Neural crest cell (in vitro differentiated cells): ENCODE measurements at regions not wholly inside any gene's neighbourhood (a gene's known extent, or its start where the extent isn't known, plus 50 kb on each side); places are given as distances from the start of the nearest gene placed in this dataset.
"Not testable (repeated sequence)": the region's sequence is repeated elsewhere in the genome, so short reads cannot be mapped to it uniquely, and the experiment has no call there.

Experiments used
- DNase-seq: peaks from one replicate; pipeline ENCODE4 v3.0.0; 2021; ENCODE audit warnings: low read depth, mixed read lengths, low spot score
- H3K27ac Mint-ChIP-seq: one replicate; pipeline ENCODE4 v1.8.0; 2021; ENCODE audit warnings: mild to moderate bottlenecking, mixed read lengths; ENCODE audit not compliant: unreplicated experiment
- H3K27me3 Mint-ChIP-seq: 2 replicates; pipeline ENCODE4 v1.8.0; 2021; ENCODE audit warnings: low read depth, mild to moderate bottlenecking, mixed read lengths
- H3K36me3 Mint-ChIP-seq: 2 replicates; pipeline ENCODE4 v1.8.0; 2021; ENCODE audit warnings: low read depth, mild to moderate bottlenecking, mixed read lengths
- H3K4me1 Mint-ChIP-seq: 2 replicates; pipeline ENCODE4 v1.8.0; 2021; ENCODE audit warnings: mixed read lengths
- H3K4me3 Mint-ChIP-seq: one replicate; pipeline ENCODE4 v1.8.0; 2021; ENCODE audit warnings: mild to moderate bottlenecking, mixed read lengths
- H3K9me3 Mint-ChIP-seq: 2 replicates; pipeline ENCODE4 v1.8.0; 2021; ENCODE audit warnings: mixed read lengths
- CTCF ChIP-seq: fragments of 200-600 bp; sonication (generic); conservative IDR thresholded peaks from 2 replicates; pipeline ENCODE4 v1.5.0; 2021; ENCODE audit warnings: antibody characterized with exemption, mild to moderate bottlenecking

DNA sequence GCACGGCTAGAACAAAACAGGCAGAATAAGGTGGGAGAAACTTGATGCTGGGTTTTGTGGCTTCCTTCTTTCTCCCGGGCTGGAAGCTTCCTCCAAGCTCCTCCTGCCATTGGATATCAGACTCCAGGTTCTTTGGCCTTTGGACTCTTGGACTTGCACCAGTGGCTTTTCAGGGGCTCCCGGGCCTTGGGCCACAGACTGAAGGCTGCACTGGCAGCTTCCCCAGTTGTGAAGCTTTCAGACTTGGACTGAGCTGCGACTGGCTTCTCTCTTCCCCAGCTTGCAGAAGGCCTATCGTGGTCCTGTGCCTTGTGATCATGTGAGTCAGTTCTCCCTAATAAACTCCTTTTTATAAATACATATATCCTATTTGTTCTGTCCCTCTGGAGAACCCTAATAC is 364.4 kb downstream of the DNAH5 start:
- DNase-seq: no peak
- H3K9me3 Mint-ChIP-seq: no peaks in the 10 kb centered on the region
- no peak overlapping the region for H3K4me3 Mint-ChIP-seq
- H3K27me3 Mint-ChIP-seq: no peaks in the 10 kb centered on the region
- H3K27ac Mint-ChIP-seq: no peak overlapping the region
- H3K4me1 Mint-ChIP-seq: peaks cover 5% of the 10 kb centered on the region
- TF ChIP-seq CTCF: no peak
- H3K36me3 Mint-ChIP-seq: no peaks in the 10 kb centered on the region

DNA sequence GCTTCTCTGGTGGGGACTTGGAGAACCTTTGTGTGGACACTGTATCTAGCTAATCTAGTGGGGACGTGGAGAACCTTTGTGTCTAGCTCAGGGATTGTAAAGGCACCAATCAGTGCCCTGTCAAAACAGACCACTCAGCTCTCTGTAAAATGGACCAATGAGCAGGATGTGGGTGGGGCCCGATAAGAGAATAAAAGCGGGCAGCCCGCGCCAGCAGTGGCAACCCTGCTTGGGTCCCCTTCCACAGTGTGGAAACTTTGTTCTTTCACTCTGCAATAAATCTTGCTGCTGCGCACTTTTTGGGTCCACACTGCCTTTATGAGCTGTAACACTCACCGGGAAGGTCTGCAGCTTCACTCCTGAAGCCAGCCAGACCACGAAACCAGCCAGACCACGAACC is 365.4 kb downstream of the DNAH5 start:
- H3K4me3 Mint-ChIP-seq, H3K27me3 Mint-ChIP-seq, H3K9me3 Mint-ChIP-seq, H3K36me3 Mint-ChIP-seq, H3K4me1 Mint-ChIP-seq, DNase-seq: not testable (repeated sequence)
- peak overlapping the region; percentile 43 for H3K27ac Mint-ChIP-seq

DNA sequence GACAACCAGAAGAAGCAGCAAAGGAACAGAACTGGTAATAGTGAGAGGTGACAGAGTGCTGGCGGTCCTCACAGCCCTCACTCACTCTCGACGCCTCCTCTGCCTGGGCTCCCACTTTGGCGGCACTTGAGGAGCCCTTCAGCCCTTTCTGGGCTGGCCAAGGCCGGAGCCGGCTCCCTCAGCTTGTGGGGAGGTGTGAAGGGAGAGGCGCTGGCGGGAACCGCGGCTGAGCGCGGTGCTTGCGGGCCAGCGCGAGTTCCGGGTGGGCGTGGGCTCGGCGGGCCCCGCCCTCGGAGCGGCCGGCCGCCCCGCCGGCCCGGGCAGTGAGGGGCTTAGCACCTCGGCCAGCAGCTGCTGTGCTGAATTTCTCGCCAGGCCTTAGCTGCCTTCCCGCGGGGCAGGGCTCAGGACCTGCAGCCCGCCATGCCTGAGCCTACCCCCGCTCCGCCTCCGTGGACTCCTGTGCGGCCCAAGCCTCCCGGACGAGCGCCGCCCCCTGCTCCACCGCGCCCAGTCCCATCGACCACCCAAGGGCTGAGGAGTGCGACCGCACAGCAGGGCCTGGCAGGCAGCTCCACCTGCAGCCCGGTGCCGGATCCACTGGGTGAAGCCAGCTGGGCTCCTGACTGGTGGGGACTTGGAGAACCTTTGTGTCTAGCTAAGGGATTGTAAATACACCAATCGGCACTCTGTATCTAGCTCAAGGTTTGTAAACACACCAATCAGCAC is 366.0 kb downstream of the DNAH5 start:
- H3K4me3 Mint-ChIP-seq, DNase-seq, H3K4me1 Mint-ChIP-seq, H3K36me3 Mint-ChIP-seq, H3K27me3 Mint-ChIP-seq, H3K27ac Mint-ChIP-seq, H3K9me3 Mint-ChIP-seq: not testable (repeated sequence)

DNA sequence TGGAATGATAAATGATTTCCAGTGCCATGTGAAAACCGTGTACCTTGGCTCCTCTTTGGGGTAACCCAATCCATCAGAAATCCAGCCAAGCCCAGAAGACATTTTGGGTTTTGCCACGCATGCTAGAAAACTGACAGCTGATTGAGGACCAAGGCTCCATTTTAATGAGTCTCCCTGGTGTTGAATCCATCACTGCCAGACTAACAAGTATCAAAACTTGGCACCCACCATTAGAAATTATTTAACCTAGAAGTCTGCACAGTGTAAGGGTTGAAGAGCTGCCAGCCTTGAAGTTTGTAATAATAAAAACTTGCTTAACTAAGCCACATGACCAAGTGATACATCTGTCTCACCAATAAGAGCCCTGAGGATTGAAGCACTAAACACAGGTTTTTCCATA is 369.9 kb downstream of the DNAH5 start:
- H3K27ac Mint-ChIP-seq: no peak overlapping the region
- TF ChIP-seq CTCF: no peak
- H3K4me1 Mint-ChIP-seq: no peaks in the 10 kb centered on the region
- H3K9me3 Mint-ChIP-seq: peaks cover 3% of the 10 kb centered on the region
- H3K36me3 Mint-ChIP-seq: no peaks in the 10 kb centered on the region
- no peak overlapping the region for H3K4me3 Mint-ChIP-seq
- no peak for DNase-seq
- peaks cover 2% of the 10 kb centered on the region for H3K27me3 Mint-ChIP-seq

DNA sequence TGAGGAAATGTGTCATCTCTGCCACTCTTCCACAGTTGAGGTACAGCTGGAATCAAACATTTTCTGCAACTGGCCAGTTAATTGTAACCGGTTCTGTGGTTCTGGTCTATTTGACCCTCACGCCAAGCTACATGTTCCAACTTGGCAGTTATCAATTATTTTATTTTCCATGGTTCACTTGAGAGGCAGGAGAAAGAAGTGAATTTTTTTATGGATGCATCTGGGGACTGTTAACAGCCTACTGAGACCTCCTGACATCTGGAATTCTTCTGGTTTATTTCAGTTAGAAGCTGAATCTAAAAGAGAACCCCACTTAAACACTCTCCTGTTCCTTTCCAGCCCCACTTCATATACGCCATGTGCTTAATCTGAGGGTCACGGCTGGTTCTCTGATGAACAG is 372.3 kb downstream of the DNAH5 start:
- Mint-ChIP-seq H3K27me3 (peaks cover 2% of the 10 kb centered on the region), H3K4me1 (no peaks in the 10 kb centered on the region), H3K27ac (no peak overlapping the region), H3K36me3 (no peaks in the 10 kb centered on the region), H3K9me3 (peaks cover 3% of the 10 kb centered on the region), H3K4me3 (no peak overlapping the region)
- DNase-seq: no peak
- TF ChIP-seq CTCF: no peak

GRCh38 chr5:13569090-13569715 is 375.3 kb downstream of the DNAH5 start:
- peaks cover 10% of the 10 kb centered on the region for H3K9me3 Mint-ChIP-seq
- no peaks in the 10 kb centered on the region for H3K36me3 Mint-ChIP-seq
- no peak overlapping the region for H3K27ac Mint-ChIP-seq
- no peak overlapping the region for H3K4me3 Mint-ChIP-seq
- peaks cover 2% of the 10 kb centered on the region for H3K27me3 Mint-ChIP-seq
- DNase-seq: no peak
- H3K4me1 Mint-ChIP-seq: no peaks in the 10 kb centered on the region
- no peak for TF ChIP-seq CTCF
